Smooth muscle cell (in vitro differentiated cells): ENCODE measurements at regions not wholly inside any gene's neighbourhood (a gene's known extent, or its start where the extent isn't known, plus 50 kb on each side); places are given as distances from the start of the nearest gene placed in this dataset.

Source experiments
- DNase-seq: peaks from one replicate; lab custom pipeline; 2025; ENCODE audit not compliant: unreplicated experiment; lab: John Stamatoyannopoulos, UW
- H2AFZ ChIP-seq: fragments of 200-600 bp; sonication (generic); 2 replicates; pipeline ENCODE4 v1.6.0; 2016; ENCODE audit warnings: antibody characterized with exemption, low read depth, mild to moderate bottlenecking
- H3F3A ChIP-seq: fragments of 200-600 bp; sonication (generic); 2 replicates; pipeline ENCODE4 v1.6.0; 2017; ENCODE audit warnings: antibody characterized with exemption, low read depth
- H3K27ac ChIP-seq: fragments of 200-600 bp; sonication (generic); 2 replicates; pipeline ENCODE4 v1.5.1; 2016; ENCODE audit warnings: low read depth, mild to moderate bottlenecking
- H3K27me3 ChIP-seq: fragments of 200-600 bp; sonication (generic); 2 replicates; pipeline ENCODE4 v1.6.1; 2016; ENCODE audit warnings: low read depth, mild to moderate bottlenecking
- H3K36me3 ChIP-seq: fragments of 200-600 bp; sonication (generic); 2 replicates; pipeline ENCODE4 v1.5.1; 2016; ENCODE audit warnings: low read depth
- H3K4me1 ChIP-seq: fragments of 200-600 bp; sonication (generic); 2 replicates; pipeline ENCODE4 v1.5.1; 2016; ENCODE audit warnings: low read depth
- H3K4me2 ChIP-seq: fragments of 200-600 bp; sonication (generic); 2 replicates; pipeline ENCODE4 v1.6.0; 2016; ENCODE audit warnings: mild to moderate bottlenecking
- H3K4me3 ChIP-seq: fragments of 200-600 bp; sonication (generic); 2 replicates; pipeline ENCODE4 v1.5.1; 2016; ENCODE audit warnings: mild to moderate bottlenecking
- H3K79me2 ChIP-seq: fragments of 200-600 bp; sonication (generic); 2 replicates; pipeline ENCODE4 v1.6.0; 2016; ENCODE audit warnings: low read depth, mild to moderate bottlenecking
- H3K9ac ChIP-seq: fragments of 200-600 bp; sonication (generic); 2 replicates; pipeline ENCODE4 v1.6.0; 2016; ENCODE audit warnings: low read depth
- H3K9me3 ChIP-seq: fragments of 200-600 bp; sonication (generic); replicated peaks from 2 replicates; pipeline ENCODE4 v1.5.1; 2016; ENCODE audit warnings: low read depth
- H4K20me1 ChIP-seq: fragments of 200-600 bp; sonication (generic); 2 replicates; pipeline ENCODE4 v1.6.0; 2016; ENCODE audit warnings: low read depth
- CTCF ChIP-seq: fragments of 200-600 bp; sonication (generic); IDR thresholded peaks from 2 replicates; pipeline ENCODE4 v1.5.1; 2017; ENCODE audit warnings: borderline replicate concordance, mild to moderate bottlenecking, antibody characterized with exemption; ENCODE audit not compliant: insufficient read depth, poor library complexity, severe bottlenecking
- whole genome bisulfite sequencing: methylation state at CpG from one replicate; pipeline ENCODE4 v1.1.7; 2016; ENCODE audit warnings: low lambda C conversion rate; 5-methylcytosine and 5-hydroxymethylcytosine counted together

GRCh38 chr1:80827666-80828065 lies 973.1 kb upstream of the ADGRL2 start:
- DNase-seq: no peak
- TF ChIP-seq CTCF: no peak

DNA sequence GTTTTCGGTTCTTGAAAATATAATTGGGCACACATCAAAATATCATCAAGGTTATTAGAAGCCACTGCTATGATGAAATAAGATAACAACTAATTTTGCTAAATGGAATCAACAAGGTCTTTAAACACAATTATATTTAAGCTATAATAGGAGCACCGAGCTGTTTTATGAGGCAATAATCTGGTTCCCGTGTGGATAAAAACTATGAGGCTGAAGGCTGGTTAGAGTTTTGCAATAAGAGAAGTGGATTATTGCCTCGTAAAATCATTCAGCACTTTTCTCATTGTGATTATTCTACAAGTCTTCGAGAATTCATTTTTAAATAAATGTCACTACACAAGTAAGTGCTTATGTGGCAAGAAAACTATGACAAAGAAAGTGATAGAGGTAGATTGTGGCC lies 975.7 kb upstream of the ADGRL2 start:
- H3K9me3 ChIP-seq: no peaks in the 10 kb centered on the region
- H3K79me2 ChIP-seq: no peaks in the 10 kb centered on the region
- no peak overlapping the region for H3K4me3 ChIP-seq
- no peaks in the 10 kb centered on the region for H4K20me1 ChIP-seq
- H3K4me2 ChIP-seq: no peak overlapping the region
- DNase-seq: no peak
- no peaks in the 10 kb centered on the region for H3K4me1 ChIP-seq
- peak overlapping the region; percentile 5 for H2AFZ ChIP-seq
- no peaks in the 10 kb centered on the region for H3K27me3 ChIP-seq
- no peak overlapping the region for H3K9ac ChIP-seq
- no peaks in the 10 kb centered on the region for H3F3A ChIP-seq
- no peak for TF ChIP-seq CTCF
- no peaks in the 10 kb centered on the region for H3K36me3 ChIP-seq
- no peak overlapping the region for H3K27ac ChIP-seq
- 47% methylated on average over 5 of the region's 5 CpGs for WGBS

More at GRCh38 chr1:80827666-80828065, 973.1 kb upstream of the ADGRL2 start:
- Histone ChIP-seq H3K4me1 (no peaks in the 10 kb centered on the region), H3K9me3 (no peaks in the 10 kb centered on the region), H3K79me2 (no peaks in the 10 kb centered on the region), H3K27me3 (no peaks in the 10 kb centered on the region), H4K20me1 (no peaks in the 10 kb centered on the region), H3F3A (no peaks in the 10 kb centered on the region), H3K27ac (no peak overlapping the region), H3K4me3 (no peak overlapping the region), H3K36me3 (no peaks in the 10 kb centered on the region), H3K4me2 (no peak overlapping the region), H3K9ac (no peak overlapping the region), H2AFZ (no peak overlapping the region)
- 64% methylated on average over 3 of the region's 3 CpGs for WGBS

DNA sequence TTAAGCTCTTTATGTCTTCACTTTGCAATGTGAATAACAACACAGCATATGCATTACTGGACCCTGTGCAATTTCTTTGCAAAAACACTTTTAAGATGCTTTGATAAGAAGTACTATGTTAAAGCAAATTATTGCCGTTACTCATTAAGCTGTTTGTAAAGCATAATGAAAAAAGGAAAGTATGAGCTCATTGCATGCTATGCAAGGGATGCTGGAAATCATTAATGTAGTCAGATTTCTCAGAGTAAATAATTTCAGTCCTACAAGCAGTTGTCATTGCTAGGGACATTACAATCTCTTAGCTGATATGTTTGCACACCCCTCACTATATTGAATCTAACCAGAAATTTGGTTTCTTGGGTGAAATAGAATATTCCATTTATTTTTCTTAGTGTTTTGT lies 982.5 kb upstream of the ADGRL2 start:
- Histone ChIP-seq H3K79me2 (no peaks in the 10 kb centered on the region), H3K27ac (no peak overlapping the region), H2AFZ (no peak overlapping the region), H3K9me3 (no peaks in the 10 kb centered on the region), H3F3A (no peaks in the 10 kb centered on the region), H4K20me1 (no peaks in the 10 kb centered on the region), H3K4me1 (no peaks in the 10 kb centered on the region), H3K27me3 (no peaks in the 10 kb centered on the region), H3K4me2 (no peak overlapping the region), H3K36me3 (no peaks in the 10 kb centered on the region), H3K9ac (no peak overlapping the region), H3K4me3 (no peak overlapping the region)
- DNase-seq: no peak
- WGBS: 60% methylated on average over 1 of the region's 1 CpG
- TF ChIP-seq CTCF: no peak

- Histone ChIP-seq H4K20me1 (no peaks in the 10 kb centered on the region), H3K27ac (no peak overlapping the region), H3K9me3 (no peaks in the 10 kb centered on the region), H2AFZ (no peak overlapping the region), H3K4me3 (no peak overlapping the region), H3K79me2 (no peaks in the 10 kb centered on the region), H3F3A (no peaks in the 10 kb centered on the region), H3K9ac (no peak overlapping the region), H3K36me3 (no peaks in the 10 kb centered on the region), H3K27me3 (no peaks in the 10 kb centered on the region), H3K4me1 (no peaks in the 10 kb centered on the region), H3K4me2 (no peak overlapping the region)
- TF ChIP-seq CTCF: no peak
- WGBS: 90% methylated on average over 2 of the region's 2 CpGs
- DNase-seq: no peak
Measured at GRCh38 chr1:80807981-80808380, 992.8 kb upstream of the ADGRL2 start.
